NT2/D1 (cell line): ENCODE measurements at regions not wholly inside any gene's neighbourhood (a gene's known extent, or its start where the extent isn't known, plus 50 kb on each side); places are given as distances from the start of the nearest gene placed in this dataset.

Source experiments
- DNase-seq: peaks from one replicate; pipeline ENCODE4 v3.0.0-alpha.2; 2011; ENCODE audit warnings: low read depth, low spot score
- H3K27me3 ChIP-seq: 2 replicates; pipeline ENCODE4 v1.6.0; 2011; ENCODE audit warnings: mild to moderate bottlenecking; ENCODE audit not compliant: insufficient read length, insufficient read depth
- H3K36me3 ChIP-seq: 2 replicates; pipeline ENCODE4 v1.6.1; 2011; ENCODE audit warnings: mild to moderate bottlenecking, low read length, mixed read lengths; ENCODE audit not compliant: insufficient read depth, insufficient read length
- H3K4me1 ChIP-seq: 2 replicates; pipeline ENCODE4 v1.5.1; 2011; ENCODE audit not compliant: insufficient read depth, insufficient read length
- H3K4me3 ChIP-seq: 2 replicates; pipeline ENCODE4 v1.5.1; 2011; ENCODE audit warnings: low read depth; ENCODE audit not compliant: insufficient read length
- H3K9ac ChIP-seq: 2 replicates; pipeline ENCODE4 v1.6.0; 2011; ENCODE audit warnings: low read depth; ENCODE audit not compliant: insufficient read length
- H3K9me3 ChIP-seq: 2 replicates; pipeline ENCODE4 v1.5.1; 2011; ENCODE audit warnings: mild to moderate bottlenecking, low read length; ENCODE audit not compliant: insufficient read depth
- SUZ12 ChIP-seq: IDR thresholded peaks from 2 replicates; pipeline ENCODE4 v1.6.1; 2011; ENCODE audit not compliant: insufficient read length, insufficient read depth; ENCODE audit errors: extremely low read depth
- YY1 ChIP-seq: IDR thresholded peaks from 2 replicates; pipeline ENCODE4 v1.6.1; 2011; ENCODE audit not compliant: insufficient read length, insufficient read depth
- ZNF274 ChIP-seq: IDR thresholded peaks from 2 replicates; pipeline ENCODE4 v1.6.1; 2011; ENCODE audit warnings: mild to moderate bottlenecking, low read depth, low read length

- DNase-seq = no peak
- Histone ChIP-seq H3K9me3 (peaks cover 7% of the 10 kb centered on the region; the same call in 1 of the 2 replicates), H3K36me3 (no peaks in the 10 kb centered on the region), H3K9ac (no peak overlapping the region), H3K4me1 (no peaks in the 10 kb centered on the region), H3K4me3 (no peak overlapping the region), H3K27me3 (no peaks in the 10 kb centered on the region)
- TF ChIP-seq YY1 (no peak), SUZ12 (no peak), ZNF274 (no peak)
Measured at GRCh38 chr2:142330458-142330857, 199.6 kb upstream of the LRP1B start.

DNA sequence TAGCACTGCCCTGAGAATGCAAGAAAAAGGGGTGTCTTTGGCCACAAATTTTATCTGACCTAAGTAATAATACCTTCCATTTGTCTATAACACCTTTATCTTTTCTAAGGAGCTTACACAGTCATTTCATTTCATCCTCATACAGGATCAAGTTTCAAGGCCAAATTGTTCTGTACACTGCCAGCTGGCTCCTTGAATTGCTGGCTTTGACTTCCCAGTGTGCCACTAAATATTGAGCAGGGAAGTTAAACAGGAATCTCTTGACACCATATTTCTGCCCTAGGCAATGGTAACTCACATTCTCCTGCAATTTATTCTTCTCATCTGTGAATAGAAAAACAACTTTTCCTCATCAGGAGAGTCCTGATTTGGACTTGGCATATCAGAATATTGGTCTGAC lies 195.1 kb upstream of the LRP1B start:
- TF ChIP-seq SUZ12 (no peak), YY1 (no peak), ZNF274 (no peak)
- Histone ChIP-seq H3K4me1 (no peaks in the 10 kb centered on the region), H3K9ac (no peak overlapping the region), H3K27me3 (no peaks in the 10 kb centered on the region), H3K9me3 (no peaks in the 10 kb centered on the region), H3K4me3 (no peak overlapping the region), H3K36me3 (no peaks in the 10 kb centered on the region)
- no peak for DNase-seq

DNA sequence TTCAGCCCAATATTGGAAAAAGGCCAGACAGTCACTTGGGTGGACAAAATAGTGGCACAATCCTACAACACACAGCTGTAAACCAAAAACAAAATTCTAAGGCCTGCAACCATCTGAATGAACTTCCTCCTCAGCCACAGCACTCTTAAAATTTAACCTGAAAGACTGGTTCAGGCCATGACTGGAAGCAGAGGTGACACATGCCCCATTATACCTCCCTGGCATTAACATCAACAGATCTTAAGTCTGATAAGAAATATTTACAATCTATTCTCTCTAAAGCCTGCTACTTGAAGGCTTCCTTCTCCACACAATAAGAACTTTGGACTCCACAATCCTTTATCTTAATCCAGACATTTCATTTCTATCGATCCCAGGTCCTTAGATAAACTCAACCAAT lies 192.4 kb upstream of the LRP1B start:
- Histone ChIP-seq H3K4me3 (no peak overlapping the region), H3K36me3 (no peaks in the 10 kb centered on the region), H3K27me3 (no peaks in the 10 kb centered on the region), H3K4me1 (no peaks in the 10 kb centered on the region), H3K9ac (no peak overlapping the region), H3K9me3 (no peaks in the 10 kb centered on the region)
- TF ChIP-seq ZNF274 = no peak
- TF ChIP-seq SUZ12 = no peak
- no peak for TF ChIP-seq YY1
- DNase-seq = no peak

- Histone ChIP-seq H3K9me3 (no peaks in the 10 kb centered on the region), H3K4me1 (no peaks in the 10 kb centered on the region), H3K4me3 (no peak overlapping the region), H3K36me3 (no peaks in the 10 kb centered on the region), H3K27me3 (no peaks in the 10 kb centered on the region), H3K9ac (no peak overlapping the region)
- no peak for DNase-seq
- TF ChIP-seq YY1 (no peak), SUZ12 (no peak), ZNF274 (no peak)
Measured at GRCh38 chr2:142321706-142322280, 191.0 kb upstream of the LRP1B start.

DNA sequence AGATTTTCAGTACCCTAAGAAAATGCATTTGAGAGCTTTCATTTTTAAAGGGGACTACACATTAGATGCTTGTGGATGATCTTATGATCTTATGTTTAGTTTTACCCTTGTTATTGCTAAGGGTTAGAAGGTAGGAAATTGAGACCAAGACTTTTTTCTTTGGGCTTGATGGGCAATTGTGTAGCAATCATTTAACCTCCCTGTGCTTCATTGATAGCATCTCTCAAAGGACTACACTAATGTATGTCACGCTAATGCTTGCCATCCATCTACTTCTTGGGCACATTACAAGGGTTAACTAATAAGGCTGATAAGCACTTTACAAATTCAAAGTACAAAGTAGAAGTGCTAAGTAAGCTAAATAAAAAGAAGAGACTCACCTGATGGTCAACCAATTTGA lies 189.3 kb upstream of the LRP1B start:
- DNase-seq = no peak
- no peaks in the 10 kb centered on the region for H3K9me3 ChIP-seq
- H3K27me3 ChIP-seq = no peaks in the 10 kb centered on the region
- H3K36me3 ChIP-seq = no peaks in the 10 kb centered on the region
- no peak for TF ChIP-seq YY1
- no peak for TF ChIP-seq ZNF274
- no peak for TF ChIP-seq SUZ12
- H3K4me3 ChIP-seq = no peak overlapping the region
- H3K4me1 ChIP-seq = no peaks in the 10 kb centered on the region
- no peak overlapping the region for H3K9ac ChIP-seq

- H3K4me1 ChIP-seq = no peaks in the 10 kb centered on the region
- no peaks in the 10 kb centered on the region for H3K9me3 ChIP-seq
- H3K27me3 ChIP-seq = no peaks in the 10 kb centered on the region
- H3K4me3 ChIP-seq = no peak overlapping the region
- TF ChIP-seq ZNF274 (no peak), YY1 (no peak), SUZ12 (no peak)
- no peaks in the 10 kb centered on the region for H3K36me3 ChIP-seq
- no peak for DNase-seq
- H3K9ac ChIP-seq = no peak overlapping the region
Measured at GRCh38 chr2:142316049-142316448, 185.2 kb upstream of the LRP1B start.

- no peak for TF ChIP-seq SUZ12
- TF ChIP-seq YY1 = no peak
- no peak for TF ChIP-seq ZNF274
- no peak overlapping the region for H3K9ac ChIP-seq
- DNase-seq = no peak
- H3K9me3 ChIP-seq = peaks cover 6% of the 10 kb centered on the region; the same call in 1 of the 2 replicates
- H3K4me3 ChIP-seq = no peak overlapping the region
- H3K27me3 ChIP-seq = no peaks in the 10 kb centered on the region
- no peaks in the 10 kb centered on the region for H3K36me3 ChIP-seq
- H3K4me1 ChIP-seq = no peaks in the 10 kb centered on the region
Measured at GRCh38 chr2:142315346-142315745, 184.5 kb upstream of the LRP1B start.

- no peak for DNase-seq
- H3K36me3 ChIP-seq = no peaks in the 10 kb centered on the region
- H3K4me3 ChIP-seq = no peak overlapping the region
- no peak overlapping the region for H3K9ac ChIP-seq
- H3K9me3 ChIP-seq = peaks cover 15% of the 10 kb centered on the region; the same call in 1 of the 2 replicates
- TF ChIP-seq ZNF274 (no peak), YY1 (no peak), SUZ12 (no peak)
- H3K4me1 ChIP-seq = no peaks in the 10 kb centered on the region
- H3K27me3 ChIP-seq = no peaks in the 10 kb centered on the region
Measured at GRCh38 chr2:142314164-142314563, 183.3 kb upstream of the LRP1B start.
